ENCODE measurements at regions not wholly inside any gene's neighbourhood (a gene's known extent, or its start where the extent isn't known, plus 50 kb on each side); places are given as distances from the start of the nearest gene placed in this dataset.

DNA sequence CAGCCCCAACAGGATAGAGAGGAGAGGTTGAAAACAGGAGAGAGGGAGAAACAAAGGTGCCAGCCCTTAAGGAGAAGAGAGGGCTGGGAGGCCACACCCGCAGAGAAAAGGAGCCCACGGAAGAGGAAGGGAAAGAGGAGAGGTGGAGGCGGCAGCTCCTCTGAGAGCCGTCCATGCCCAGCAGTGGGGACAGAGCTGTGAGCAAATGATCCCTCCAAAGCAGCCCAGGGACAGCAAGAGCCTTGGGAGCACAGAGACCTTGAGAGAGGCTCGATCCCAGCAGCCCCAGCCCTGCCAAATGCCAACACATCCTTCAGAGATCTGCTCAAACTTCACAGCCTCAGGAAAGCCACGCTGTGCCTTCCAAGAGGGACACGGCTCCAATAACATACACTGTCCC lies 66.7 kb upstream of the CORO2B start:
- no peak overlapping the region for H3K4me3 ChIP-seq
- intact Hi-C loops (cut with DNase I; ENCODE audit: low total_unique reads): no loop called here
- DNase-seq (no peak), ATAC-seq (no peak)
- no peaks in the 10 kb centered on the region for H3K36me3 ChIP-seq
- H3K9me3 ChIP-seq: no peaks in the 10 kb centered on the region
- H3K27ac ChIP-seq: no peak overlapping the region
- in situ Hi-C loops (cut with MboI; ENCODE audit: low sequenced_read_pairs in 4 of 4): no loop called here
- no peaks in the 10 kb centered on the region for H3K27me3 ChIP-seq
- TF ChIP-seq, protein P1, sequence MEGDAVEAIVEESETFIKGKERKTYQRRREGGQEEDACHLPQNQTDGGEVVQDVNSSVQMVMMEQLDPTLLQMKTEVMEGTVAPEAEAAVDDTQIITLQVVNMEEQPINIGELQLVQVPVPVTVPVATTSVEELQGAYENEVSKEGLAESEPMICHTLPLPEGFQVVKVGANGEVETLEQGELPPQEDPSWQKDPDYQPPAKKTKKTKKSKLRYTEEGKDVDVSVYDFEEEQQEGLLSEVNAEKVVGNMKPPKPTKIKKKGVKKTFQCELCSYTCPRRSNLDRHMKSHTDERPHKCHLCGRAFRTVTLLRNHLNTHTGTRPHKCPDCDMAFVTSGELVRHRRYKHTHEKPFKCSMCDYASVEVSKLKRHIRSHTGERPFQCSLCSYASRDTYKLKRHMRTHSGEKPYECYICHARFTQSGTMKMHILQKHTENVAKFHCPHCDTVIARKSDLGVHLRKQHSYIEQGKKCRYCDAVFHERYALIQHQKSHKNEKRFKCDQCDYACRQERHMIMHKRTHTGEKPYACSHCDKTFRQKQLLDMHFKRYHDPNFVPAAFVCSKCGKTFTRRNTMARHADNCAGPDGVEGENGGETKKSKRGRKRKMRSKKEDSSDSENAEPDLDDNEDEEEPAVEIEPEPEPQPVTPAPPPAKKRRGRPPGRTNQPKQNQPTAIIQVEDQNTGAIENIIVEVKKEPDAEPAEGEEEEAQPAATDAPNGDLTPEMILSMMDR (IDR thresholded peaks at IDR 0.05 in 4 of 5, conservative IDR thresholded peaks at IDR 0.05 in 1 of 5): no peak
- H3K4me1 ChIP-seq: peaks cover 0 to under 1% of the 10 kb centered on the region in 2 donors

- in situ Hi-C loops (cut with MboI; ENCODE audit: low sequenced_read_pairs in 4 of 4) (no loop called here), intact Hi-C loops (cut with DNase I; ENCODE audit: low total_unique reads) (no loop called here)
- Histone ChIP-seq H3K27ac (no peak overlapping the region), H3K36me3 (no peaks in the 10 kb centered on the region), H3K4me3 (no peak overlapping the region), H3K4me1 (peaks cover 0 to 4% of the 10 kb centered on the region in 2 donors), H3K27me3 (no peaks in the 10 kb centered on the region), H3K9me3 (no peaks in the 10 kb centered on the region)
- TF ChIP-seq, protein P1 (IDR thresholded peaks at IDR 0.05 in 4 of 5, conservative IDR thresholded peaks at IDR 0.05 in 1 of 5): no peak
- no peak for TF ChIP-seq POLR2A (IDR thresholded peaks at IDR 0.05)
- DNase-seq (no peak), ATAC-seq (no peak)
These were observed 66.2 kb upstream of the CORO2B start for GRCh38 chr15:68512598-68512997.

GRCh38 chr15:68515371-68516095 lies 63.3 kb upstream of the CORO2B start:
- in situ Hi-C loops (cut with MboI; ENCODE audit: low sequenced_read_pairs in 4 of 4): no loop called here
- DNase-seq (no peak), ATAC-seq (no peak)
- no peaks in the 10 kb centered on the region for H3K27me3 ChIP-seq
- no peak for TF ChIP-seq POLR2A (IDR thresholded peaks at IDR 0.05)
- TF ChIP-seq, protein P1 (IDR thresholded peaks at IDR 0.05 in 4 of 5, conservative IDR thresholded peaks at IDR 0.05 in 1 of 5): no peak
- no peaks in the 10 kb centered on the region for H3K36me3 ChIP-seq
- no peaks in the 10 kb centered on the region for H3K9me3 ChIP-seq
- H3K27ac ChIP-seq: no peak overlapping the region
- H3K4me3 ChIP-seq: no peak overlapping the region
- peaks cover 0 to 4% of the 10 kb centered on the region in 2 donors for H3K4me1 ChIP-seq
- intact Hi-C loops (cut with DNase I; ENCODE audit: low total_unique reads): no loop called here

- in situ Hi-C loops (cut with MboI; ENCODE audit: low sequenced_read_pairs in 4 of 4): no loop called here
- no peaks in the 10 kb centered on the region for H3K27me3 ChIP-seq
- H3K4me3 ChIP-seq: no peak overlapping the region
- no peaks in the 10 kb centered on the region for H3K9me3 ChIP-seq
- peak overlapping the region in 1 of 4 donors; percentile 4 for H3K27ac ChIP-seq
- ATAC-seq (no peak), DNase-seq (no peak)
- H3K36me3 ChIP-seq: no peaks in the 10 kb centered on the region
- intact Hi-C loops (cut with DNase I; ENCODE audit: low total_unique reads): no loop called here
- H3K4me1 ChIP-seq: peaks cover 0 to 4% of the 10 kb centered on the region in 2 donors
- TF ChIP-seq, protein P1 (IDR thresholded peaks at IDR 0.05 in 4 of 5, conservative IDR thresholded peaks at IDR 0.05 in 1 of 5): peak in 1 of 5 experiments; percentile 16
- TF ChIP-seq POLR2A (IDR thresholded peaks at IDR 0.05): no peak
These were observed 61.5 kb upstream of the CORO2B start for GRCh38 chr15:68517285-68517761.
